Panc1 (cell line): ENCODE measurements at regions not wholly inside any gene's neighbourhood (a gene's known extent, or its start where the extent isn't known, plus 50 kb on each side); places are given as distances from the start of the nearest gene placed in this dataset.

Source experiments
- ATAC-seq: fragments of 200-7000 bp; cut with Tn5 transposase; 2 replicates; pipeline ENCODE4 v1.9.1; 2020; ENCODE audit warnings: mild to moderate bottlenecking, moderate library complexity
- BruUV-seq: library from RNA; stranded (reverse); fragments of 400-500 nt; replicated peaks from 2 replicates; lab custom pipeline; 2021; lab: Mats Ljungman, UMichigan
- CTCF ChIA-PET: fragments of 300-600 bp; sonication (Branson Sonifier 250); formaldehyde crosslinking; loops from one replicate; lab custom pipeline; 2022; ENCODE audit warnings: antibody characterized with exemption; lab: Charles Lee
- POLR2A ChIA-PET: fragments of 300-600 bp; sonication (Branson Sonifier 250); formaldehyde crosslinking; loops from one replicate; lab custom pipeline; 2022; ENCODE audit warnings: antibody characterized with exemption; lab: Charles Lee
- DNase-seq: peaks from one replicate; pipeline ENCODE4 v3.0.0-alpha.2; 2010; ENCODE audit warnings: low read depth, low spot score
- H3K27ac ChIP-seq: 2 replicates; pipeline ENCODE4 v1.5.1; 2011; ENCODE audit warnings: mild to moderate bottlenecking, low read length, inconsistent platforms
- H3K27me3 ChIP-seq: fragments of 200-500 bp; sonication (Bioruptor generic); 2 replicates; pipeline ENCODE4 v1.6.0; 2014; ENCODE audit warnings: low read length, inconsistent platforms; ENCODE audit not compliant: control insufficient read depth, insufficient read depth
- H3K36me3 ChIP-seq: fragments of 200-500 bp; sonication (Bioruptor generic); 2 replicates; pipeline ENCODE4 v1.5.1; 2014; ENCODE audit warnings: inconsistent platforms, mild to moderate bottlenecking, low read length, moderate library complexity; ENCODE audit not compliant: control insufficient read depth, insufficient read depth
- H3K4me1 ChIP-seq: 2 replicates; pipeline ENCODE4 v1.5.1; 2011; ENCODE audit warnings: inconsistent platforms, mild to moderate bottlenecking, low read length, moderate library complexity; ENCODE audit not compliant: control insufficient read depth, insufficient read depth
- H3K4me3 ChIP-seq, 2 experiments: 2 replicates each; pipeline ENCODE4 v1.5.1; 2011 to 2012; ENCODE audit warnings: low read depth in 2 of 2, low read length in 2 of 2, mild to moderate bottlenecking in 2 of 2, inconsistent platforms in 1 of 2, moderate library complexity in 1 of 2
- H3K9me3 ChIP-seq: fragments of 200-500 bp; sonication (Bioruptor generic); 2 replicates; pipeline ENCODE4 v1.5.1; 2014; ENCODE audit warnings: low read depth, mild to moderate bottlenecking, inconsistent platforms, low read length, moderate library complexity; ENCODE audit not compliant: control insufficient read depth, insufficient read depth
- POLR2AphosphoS5 ChIP-seq: IDR thresholded peaks from 2 replicates; pipeline ENCODE4 v1.6.1; 2012; ENCODE audit warnings: mild to moderate bottlenecking, low read depth, low read length, moderate library complexity
- SIN3A ChIP-seq: IDR thresholded peaks from 2 replicates; pipeline ENCODE4 v1.6.1; 2012; ENCODE audit warnings: low read depth, mild to moderate bottlenecking, low read length, moderate library complexity, borderline replicate concordance; ENCODE audit not compliant: insufficient read depth
- TCF7L2 ChIP-seq: IDR thresholded peaks from 2 replicates; pipeline ENCODE4 v1.6.1; 2011; ENCODE audit warnings: mild to moderate bottlenecking, low read depth, low read length, inconsistent platforms
- in situ Hi-C: cut with HindIII; loops from 2 replicates; pipeline ENCODE4 v1.10.0; 2016; ENCODE audit warnings: low sequenced_read_pairs, low pct_unique_long_range_greater_than_20kb
- intact Hi-C: fragments of 100-400 bp; cut with micrococcal nuclease; formaldehyde crosslinking; loops from one replicate; pipeline ENCODE4 v1.10.0; 2022; ENCODE audit not compliant: unreplicated experiment
- TF ChIP-seq, protein P1 (sequence below), 2 experiments: IDR thresholded peaks; 2 replicates each; pipeline ENCODE4 v1.6.1; 2011 to 2012; ENCODE audit warnings: low read depth in 2 of 2, control low read depth in 1 of 2, low read length in 1 of 2, mild to moderate bottlenecking in 1 of 2, moderate library complexity in 1 of 2; ENCODE audit not compliant: insufficient read depth in 1 of 2
- TF ChIP-seq, protein P2 (sequence below): fragments of 450-650 bp; IDR thresholded peaks from 2 replicates; pipeline ENCODE4 v1.5.1; 2017; ENCODE audit warnings: mild to moderate bottlenecking

DNA sequence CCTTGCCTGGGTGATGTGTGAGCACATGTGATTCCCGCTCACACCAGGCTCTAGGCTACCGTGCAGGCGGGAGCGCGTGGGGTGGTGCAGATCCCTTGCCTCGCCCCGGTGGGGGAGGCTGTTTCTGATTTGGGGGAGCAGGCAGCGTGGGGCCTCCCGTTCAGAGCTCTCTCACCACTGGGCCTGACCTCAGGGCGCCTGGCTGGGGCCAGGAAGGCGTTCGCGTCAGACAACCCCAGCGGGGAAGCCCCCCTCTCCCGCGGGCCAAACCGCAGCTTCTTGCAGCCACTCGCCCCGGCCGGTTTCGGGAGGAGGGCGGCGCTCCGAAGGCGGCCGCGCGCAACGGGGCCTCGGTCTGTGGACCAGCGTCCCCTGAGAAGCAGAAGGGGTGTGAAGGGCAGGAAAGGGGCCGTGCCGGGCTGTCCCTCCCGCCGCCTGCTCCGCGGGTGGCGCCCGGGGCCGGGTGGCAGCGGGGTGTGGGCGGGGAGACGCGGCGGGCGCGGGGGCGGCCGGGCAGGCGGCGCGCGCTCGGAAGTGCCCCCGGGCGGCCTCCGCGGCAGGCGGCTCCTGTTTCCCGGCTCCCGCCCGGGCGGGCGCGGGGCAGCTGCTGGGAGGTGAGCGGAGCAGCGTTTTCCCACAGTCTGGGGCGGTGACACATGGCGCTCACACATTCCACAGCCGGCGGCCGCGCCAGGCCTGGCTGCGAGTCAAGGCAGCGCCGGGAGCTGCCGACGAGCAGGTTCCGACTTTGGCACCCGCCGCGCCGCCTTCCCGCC lies 65.1 kb upstream of the HES1 start:
- TF ChIP-seq, protein P1, sequence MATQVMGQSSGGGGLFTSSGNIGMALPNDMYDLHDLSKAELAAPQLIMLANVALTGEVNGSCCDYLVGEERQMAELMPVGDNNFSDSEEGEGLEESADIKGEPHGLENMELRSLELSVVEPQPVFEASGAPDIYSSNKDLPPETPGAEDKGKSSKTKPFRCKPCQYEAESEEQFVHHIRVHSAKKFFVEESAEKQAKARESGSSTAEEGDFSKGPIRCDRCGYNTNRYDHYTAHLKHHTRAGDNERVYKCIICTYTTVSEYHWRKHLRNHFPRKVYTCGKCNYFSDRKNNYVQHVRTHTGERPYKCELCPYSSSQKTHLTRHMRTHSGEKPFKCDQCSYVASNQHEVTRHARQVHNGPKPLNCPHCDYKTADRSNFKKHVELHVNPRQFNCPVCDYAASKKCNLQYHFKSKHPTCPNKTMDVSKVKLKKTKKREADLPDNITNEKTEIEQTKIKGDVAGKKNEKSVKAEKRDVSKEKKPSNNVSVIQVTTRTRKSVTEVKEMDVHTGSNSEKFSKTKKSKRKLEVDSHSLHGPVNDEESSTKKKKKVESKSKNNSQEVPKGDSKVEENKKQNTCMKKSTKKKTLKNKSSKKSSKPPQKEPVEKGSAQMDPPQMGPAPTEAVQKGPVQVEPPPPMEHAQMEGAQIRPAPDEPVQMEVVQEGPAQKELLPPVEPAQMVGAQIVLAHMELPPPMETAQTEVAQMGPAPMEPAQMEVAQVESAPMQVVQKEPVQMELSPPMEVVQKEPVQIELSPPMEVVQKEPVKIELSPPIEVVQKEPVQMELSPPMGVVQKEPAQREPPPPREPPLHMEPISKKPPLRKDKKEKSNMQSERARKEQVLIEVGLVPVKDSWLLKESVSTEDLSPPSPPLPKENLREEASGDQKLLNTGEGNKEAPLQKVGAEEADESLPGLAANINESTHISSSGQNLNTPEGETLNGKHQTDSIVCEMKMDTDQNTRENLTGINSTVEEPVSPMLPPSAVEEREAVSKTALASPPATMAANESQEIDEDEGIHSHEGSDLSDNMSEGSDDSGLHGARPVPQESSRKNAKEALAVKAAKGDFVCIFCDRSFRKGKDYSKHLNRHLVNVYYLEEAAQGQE (IDR thresholded peaks at IDR 0.05; ENCODE audit: insufficient read depth in 1 of 2, low read depth in 2 of 2, low read length in 1 of 2): no peak
- TF ChIP-seq TCF7L2 (no peak; the same call in 1 of the 2 replicates), POLR2AphosphoS5 (0 out of 2 replicates have a peak, but pooled peaks have one; percentile 17)
- TF ChIP-seq, protein P2, sequence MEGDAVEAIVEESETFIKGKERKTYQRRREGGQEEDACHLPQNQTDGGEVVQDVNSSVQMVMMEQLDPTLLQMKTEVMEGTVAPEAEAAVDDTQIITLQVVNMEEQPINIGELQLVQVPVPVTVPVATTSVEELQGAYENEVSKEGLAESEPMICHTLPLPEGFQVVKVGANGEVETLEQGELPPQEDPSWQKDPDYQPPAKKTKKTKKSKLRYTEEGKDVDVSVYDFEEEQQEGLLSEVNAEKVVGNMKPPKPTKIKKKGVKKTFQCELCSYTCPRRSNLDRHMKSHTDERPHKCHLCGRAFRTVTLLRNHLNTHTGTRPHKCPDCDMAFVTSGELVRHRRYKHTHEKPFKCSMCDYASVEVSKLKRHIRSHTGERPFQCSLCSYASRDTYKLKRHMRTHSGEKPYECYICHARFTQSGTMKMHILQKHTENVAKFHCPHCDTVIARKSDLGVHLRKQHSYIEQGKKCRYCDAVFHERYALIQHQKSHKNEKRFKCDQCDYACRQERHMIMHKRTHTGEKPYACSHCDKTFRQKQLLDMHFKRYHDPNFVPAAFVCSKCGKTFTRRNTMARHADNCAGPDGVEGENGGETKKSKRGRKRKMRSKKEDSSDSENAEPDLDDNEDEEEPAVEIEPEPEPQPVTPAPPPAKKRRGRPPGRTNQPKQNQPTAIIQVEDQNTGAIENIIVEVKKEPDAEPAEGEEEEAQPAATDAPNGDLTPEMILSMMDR: peak; percentile 8; the same call in 1 of the 2 replicates
- H3K9me3 ChIP-seq: no peaks in the 10 kb centered on the region
- H3K4me1 ChIP-seq: peaks cover 37% of the 10 kb centered on the region
- intact Hi-C loops (loop anchor here (5.0 kb wide), 1 partner anchor 289 kb away; no protein-coding TSS in a partner anchor), in situ Hi-C loops (no loop called here)
- ChIA-PET CTCF (no interaction called here), POLR2A (interaction anchor here (0.6 to 1.0 kb wide), 7 partner anchors 11 to 242 kb away, joined by 3 to 7 read pairs (median 4); no protein-coding TSS in a partner anchor)
- ATAC-seq (peak; percentile 84), DNase-seq (no peak)
- H3K27me3 ChIP-seq: no peaks in the 10 kb centered on the region
- peak overlapping the region; percentile 48 to 60 for H3K4me3 ChIP-seq
- no peaks in the 10 kb centered on the region for H3K36me3 ChIP-seq
- BruUV-seq: no TSS peak
- H3K27ac ChIP-seq: peak overlapping the region; percentile 79

DNA sequence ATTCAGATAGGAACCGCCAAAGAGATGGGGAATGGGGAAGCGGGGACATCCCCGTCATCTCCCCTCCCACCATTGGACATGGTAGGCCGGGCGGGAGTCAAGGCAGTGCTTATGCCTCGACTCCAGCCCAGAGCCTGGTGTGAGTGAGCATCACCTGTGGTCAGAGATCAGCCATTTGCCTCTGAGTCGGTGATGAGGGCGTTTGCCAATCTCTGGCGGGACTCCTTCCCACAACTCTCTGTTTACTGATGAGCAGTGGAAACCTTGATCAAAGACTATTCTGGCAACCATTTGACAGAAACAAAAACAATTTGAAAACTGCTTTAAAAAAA lies 63.9 kb upstream of the HES1 start:
- Histone ChIP-seq H3K9me3 (no peaks in the 10 kb centered on the region), H3K4me1 (peaks cover 45% of the 10 kb centered on the region), H3K4me3 (no peak overlapping the region), H3K27me3 (no peaks in the 10 kb centered on the region), H3K27ac (peak overlapping the region; percentile 71), H3K36me3 (no peaks in the 10 kb centered on the region)
- in situ Hi-C loops (no loop called here), intact Hi-C loops (loop anchor here (5.0 kb wide), 1 partner anchor 290 kb away; no protein-coding TSS in a partner anchor)
- ChIA-PET POLR2A (interaction anchor here (0.9 kb wide), 1 partner anchor 13 kb away, joined by 3 read pairs; no protein-coding TSS in a partner anchor), CTCF (no interaction called here)
- ATAC-seq: no peak
- BruUV-seq: no TSS peak
- DNase-seq: no peak
- TF ChIP-seq, protein P2: no peak
- no peak for TF ChIP-seq SIN3A
- TF ChIP-seq, protein P1 (IDR thresholded peaks at IDR 0.05; ENCODE audit: insufficient read depth in 1 of 2, low read depth in 2 of 2, low read length in 1 of 2): no peak
